Stimulated activated CD4-positive, alpha-beta T cell treated with anti-CD3 and anti-CD28 coated beads, Interleukin-4, amount 100 ng/mL, for 48 hours (primary cell): ENCODE measurements at regions not wholly inside any gene's neighbourhood (a gene's known extent, or its start where the extent isn't known, plus 50 kb on each side); places are given as distances from the start of the nearest gene placed in this dataset.
"Not testable (repeated sequence)": the region's sequence is repeated elsewhere in the genome, so short reads cannot be mapped to it uniquely, and the experiment has no call there.

Source experiments
- DNase-seq, 2 donors: peaks; one replicate each; pipeline ENCODE4 v3.0.0-alpha.2; 2020; ENCODE audit warnings: low read depth in 2 of 2

GRCh38 chr9:1918108-1918507 is 97.0 kb upstream of the SMARCA2 start:
- no peak for DNase-seq

DNA sequence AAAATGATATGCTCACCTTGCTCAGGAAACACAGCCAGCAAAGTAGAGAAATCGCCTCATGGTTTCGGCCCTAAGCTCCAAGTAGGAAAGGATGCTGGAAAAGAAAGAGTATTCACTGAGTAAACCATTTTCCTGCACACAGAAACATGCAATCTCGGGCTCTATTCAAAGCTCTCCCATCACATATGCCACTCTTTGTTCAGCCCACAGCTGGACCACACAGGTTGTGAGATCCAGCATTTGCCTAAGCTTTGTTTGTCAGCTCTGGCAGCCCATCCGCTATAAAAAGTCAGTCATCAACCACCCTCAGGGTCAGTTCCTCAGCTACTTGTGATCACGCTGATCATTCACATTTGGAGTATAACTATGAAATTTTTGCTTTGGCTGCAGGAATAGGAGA is 96.5 kb upstream of the SMARCA2 start:
- no peak for DNase-seq

DNA sequence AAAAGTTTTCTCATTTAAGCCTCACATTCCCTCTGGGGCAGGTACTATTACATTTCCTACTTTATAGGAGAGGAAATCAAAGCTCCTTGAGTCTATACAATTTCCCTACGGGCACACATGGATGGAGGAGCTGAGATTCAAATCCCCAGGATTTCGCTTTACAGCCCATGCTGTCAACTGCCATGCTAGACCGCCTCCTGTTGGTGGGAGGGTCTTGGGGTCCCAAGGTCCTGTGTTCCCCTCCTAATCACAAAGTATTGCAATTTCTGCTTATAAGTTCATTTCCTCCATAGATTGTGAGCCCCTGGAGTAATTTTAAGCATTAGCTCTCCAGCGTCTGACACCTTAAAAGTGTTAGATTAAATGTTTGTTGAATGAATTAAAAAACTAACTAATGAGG is 95.9 kb upstream of the SMARCA2 start:
- DNase-seq = no peak

DNA sequence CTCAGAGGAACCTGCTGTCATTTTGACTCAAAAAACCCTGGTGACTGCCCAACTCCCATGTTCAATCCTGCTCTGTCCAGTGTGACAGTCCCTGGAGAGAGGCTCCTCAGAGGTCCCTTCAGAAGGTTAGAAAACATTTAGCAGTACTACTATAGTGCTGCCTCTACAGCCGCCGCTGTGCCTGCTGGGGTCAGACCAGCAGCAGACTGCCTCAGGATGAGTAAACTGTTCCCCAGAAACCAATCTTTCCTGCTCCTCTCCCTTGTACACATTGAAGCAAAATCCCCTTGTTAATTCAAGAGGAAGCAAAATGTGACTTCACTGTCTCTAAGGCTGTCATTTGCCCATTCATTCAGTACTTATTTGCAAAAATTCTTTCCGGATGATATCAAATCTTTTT is 94.8 kb upstream of the SMARCA2 start:
- no peak for DNase-seq

DNA sequence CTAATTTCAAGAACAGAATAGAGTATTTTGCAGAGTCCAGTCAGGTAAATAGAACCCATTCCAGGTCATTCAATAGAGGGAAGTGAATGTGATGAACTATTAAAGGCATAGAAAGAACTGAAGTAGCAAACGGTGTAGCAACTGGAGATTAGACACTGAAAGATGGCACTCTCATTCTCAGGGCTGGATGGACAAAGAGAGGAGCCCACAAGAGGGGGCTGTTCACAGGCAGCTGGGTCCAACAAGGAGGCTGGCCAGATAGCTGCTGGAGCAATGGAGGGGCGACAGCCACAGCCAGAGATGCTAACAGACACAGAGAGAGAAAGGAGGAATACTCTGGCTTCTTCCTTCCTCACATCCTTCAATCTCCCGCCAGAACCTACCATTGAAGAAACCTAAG is 93.1 kb upstream of the SMARCA2 start:
- DNase-seq = no peak

GRCh38 chr9:1927546-1927945 is 87.6 kb upstream of the SMARCA2 start:
- DNase-seq = no peak

DNA sequence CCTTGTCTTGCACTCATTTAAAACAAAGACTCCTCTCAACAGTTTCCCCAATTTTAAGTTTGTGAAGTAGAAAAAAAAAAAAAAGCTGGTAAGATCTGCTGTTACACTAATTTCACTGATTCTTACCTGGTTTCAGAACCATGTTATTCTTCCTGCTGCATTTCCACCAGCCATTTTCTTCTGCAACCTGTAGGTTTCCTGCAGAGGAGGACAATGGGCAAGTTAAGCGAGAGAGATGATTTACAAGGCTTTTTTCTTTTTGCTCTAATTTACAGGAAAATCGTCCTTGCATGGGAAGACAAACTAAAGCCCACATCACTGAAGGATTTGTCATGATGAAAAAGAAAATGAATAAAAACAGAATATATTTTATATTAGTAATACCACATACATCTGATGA is 86.0 kb upstream of the SMARCA2 start:
- no peak for DNase-seq

DNA sequence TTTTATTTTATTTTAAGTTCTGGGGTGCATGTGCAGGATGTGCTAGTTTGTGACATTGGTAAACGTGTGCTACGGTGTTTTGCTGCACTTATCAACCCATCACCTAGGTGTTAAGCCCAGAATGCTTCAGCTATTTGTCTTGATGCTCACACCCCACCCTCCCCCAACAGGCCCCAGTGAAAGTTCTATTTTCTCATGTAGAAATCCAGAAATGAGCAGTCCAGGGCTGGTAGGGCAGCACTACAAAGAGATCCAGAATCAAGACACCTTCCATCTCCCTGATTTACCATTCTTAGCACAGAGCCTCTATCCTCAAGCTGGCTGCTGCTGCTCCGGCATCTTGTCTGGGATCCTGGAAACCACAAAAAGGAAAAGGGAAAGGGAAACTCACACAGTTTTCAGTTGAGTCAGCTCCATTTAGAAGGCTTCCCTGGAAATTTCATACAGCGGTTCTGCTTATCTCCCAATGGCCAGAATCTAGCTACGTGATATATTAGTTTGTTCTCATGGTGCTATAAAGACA is 85.4 kb upstream of the SMARCA2 start:
- no peak for DNase-seq

- not testable (repeated sequence) for DNase-seq
Measured at GRCh38 chr9:1930245-1930736, 84.9 kb upstream of the SMARCA2 start.

DNA sequence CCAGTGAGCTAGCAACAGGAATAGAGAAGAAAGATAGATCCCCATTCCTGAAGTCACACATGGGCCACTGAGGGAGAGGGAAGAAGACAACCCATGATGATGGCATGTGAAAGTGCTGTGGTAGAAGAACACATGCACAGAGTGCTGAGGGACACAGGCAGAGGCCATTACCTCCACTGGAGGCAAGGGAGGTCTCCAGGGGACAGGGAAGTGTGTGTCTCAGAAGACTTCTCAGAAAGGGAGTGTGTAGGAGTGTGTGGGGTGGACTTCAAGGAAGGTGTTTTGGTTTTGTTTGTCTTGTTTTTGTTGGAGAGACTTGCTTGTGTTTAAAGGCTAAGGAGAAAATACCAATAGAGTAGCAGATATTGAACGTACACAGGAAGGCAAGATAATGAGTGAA is 77.0 kb upstream of the SMARCA2 start:
- no peak for DNase-seq

DNA sequence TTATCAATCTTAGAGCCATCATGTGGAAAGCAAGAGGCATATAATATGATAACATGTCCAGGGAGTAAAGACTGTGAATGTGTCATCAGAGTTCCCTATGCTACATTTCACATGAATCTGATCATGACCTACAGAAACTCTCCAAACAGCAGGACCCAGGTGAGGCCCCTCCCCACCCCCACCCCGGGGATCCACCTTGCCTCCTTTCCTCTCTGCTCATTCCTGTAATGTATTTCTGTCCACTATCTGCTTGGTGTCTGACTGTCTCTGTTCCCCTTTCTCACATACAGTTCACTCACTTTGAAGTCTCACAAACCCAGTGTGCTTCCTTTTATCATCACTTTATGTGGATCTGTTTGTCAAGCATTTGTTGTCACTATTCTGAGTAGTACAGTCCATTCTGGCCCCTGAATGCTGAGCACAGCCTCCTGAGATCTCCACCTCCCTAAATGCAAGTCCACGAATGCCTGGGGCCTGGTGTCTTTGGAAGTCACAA is 76.4 kb upstream of the SMARCA2 start:
- DNase-seq = no peak

DNA sequence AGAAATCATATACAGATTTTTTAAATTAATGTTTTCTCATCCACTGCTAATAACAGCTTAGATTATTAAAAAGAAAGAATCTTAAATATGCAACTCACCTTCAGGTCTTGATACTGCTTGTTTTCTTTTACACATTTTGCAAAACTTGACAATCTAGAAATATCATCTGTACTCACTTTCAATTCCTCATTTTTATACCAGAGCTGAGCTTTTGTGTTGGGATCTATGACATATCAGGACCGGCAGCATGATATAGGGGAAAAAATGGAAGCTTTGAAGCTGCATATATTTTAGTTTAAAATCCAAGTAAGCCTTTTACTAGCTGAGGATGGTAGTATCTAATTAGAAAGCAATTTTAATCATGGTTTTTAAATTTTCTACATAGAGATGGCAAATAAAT is 75.7 kb upstream of the SMARCA2 start:
- no peak for DNase-seq

DNA sequence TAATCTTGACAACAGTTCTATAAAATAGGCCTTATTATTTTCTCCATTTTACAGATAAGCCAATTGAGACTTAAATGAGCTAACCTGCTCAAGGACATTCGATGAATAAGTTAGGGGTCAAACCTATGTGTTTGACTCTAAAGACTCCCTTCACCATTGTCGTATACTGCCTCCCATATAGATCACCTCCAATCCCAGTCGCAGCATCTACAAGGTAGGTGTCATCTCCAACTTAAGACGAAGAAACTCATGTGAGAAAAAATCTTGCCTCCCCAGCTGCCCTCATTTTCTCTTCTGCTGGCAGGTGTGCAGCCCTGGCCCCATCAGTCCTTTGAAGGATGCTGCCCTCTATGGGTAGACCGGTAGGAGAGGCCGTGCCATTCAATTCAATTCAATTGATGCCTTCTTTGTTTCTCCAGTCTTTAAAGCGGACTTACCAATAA is 75.2 kb upstream of the SMARCA2 start:
- DNase-seq = peak; percentile 6 to 17

DNA sequence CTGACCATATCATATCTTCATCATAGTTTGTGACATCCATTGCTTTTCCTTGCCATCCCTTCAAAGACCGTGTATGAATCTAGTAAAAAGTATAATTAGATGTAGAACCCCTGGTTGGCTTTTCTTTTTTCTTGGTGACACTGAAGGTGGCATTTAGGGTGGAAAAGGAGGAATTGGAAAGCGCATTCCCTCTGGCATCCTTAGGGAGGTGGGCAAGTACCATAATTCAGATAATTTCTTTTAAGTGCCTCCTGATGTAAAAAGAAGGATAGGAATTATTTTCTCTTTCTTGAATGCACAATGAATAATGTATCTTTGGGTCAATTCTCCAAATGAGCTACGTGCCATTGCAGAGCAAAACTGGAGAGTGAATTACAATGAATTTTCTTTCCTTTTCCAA is 73.2 kb upstream of the SMARCA2 start:
- DNase-seq = no peak

- DNase-seq = no peak
Measured at GRCh38 chr9:1946526-1947283, 68.4 kb upstream of the SMARCA2 start.

- DNase-seq = no peak
Measured at GRCh38 chr9:1947438-1947837, 67.7 kb upstream of the SMARCA2 start.

DNA sequence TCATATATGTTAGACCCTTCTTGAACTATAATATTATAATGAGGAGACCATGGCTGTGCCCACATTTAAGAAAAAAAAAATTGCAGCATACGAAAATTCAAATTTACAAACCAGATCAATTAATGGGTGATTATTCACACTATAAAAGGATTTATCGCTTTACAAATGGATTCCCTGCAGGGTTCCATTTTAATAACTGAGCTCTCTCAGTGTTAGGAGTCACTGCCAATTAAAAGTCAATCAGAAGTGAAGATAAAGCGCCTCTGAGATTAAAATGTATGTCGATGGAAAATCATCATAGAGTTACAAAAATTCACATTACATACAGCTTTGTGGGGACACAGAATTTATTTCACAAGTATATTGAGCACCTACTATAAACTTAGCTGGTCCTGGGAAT is 66.6 kb upstream of the SMARCA2 start:
- DNase-seq = no peak

- DNase-seq = no peak
Measured at GRCh38 chr9:1951446-1951845, 63.7 kb upstream of the SMARCA2 start.

- no peak for DNase-seq
Measured at GRCh38 chr9:1952001-1952400, 63.1 kb upstream of the SMARCA2 start.

DNA sequence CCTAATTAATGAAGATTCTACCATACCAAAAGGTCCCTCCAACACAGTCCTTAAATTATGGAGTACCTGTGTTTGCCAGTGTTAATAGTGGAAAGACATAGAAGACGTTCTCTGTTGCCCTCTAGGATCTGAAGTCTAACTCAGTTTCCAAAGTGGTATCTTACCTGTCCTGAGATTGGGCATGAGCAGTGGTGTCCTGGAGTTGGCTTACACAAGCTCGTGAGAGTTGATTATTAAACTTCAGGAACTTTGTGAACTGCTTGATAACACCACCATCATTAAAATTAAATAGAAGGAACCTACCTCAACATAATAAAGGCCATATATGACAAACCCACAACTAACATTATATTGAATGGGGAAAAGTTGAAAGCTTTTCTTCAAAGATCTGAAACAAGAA is 60.9 kb upstream of the SMARCA2 start:
- DNase-seq = no peak

- no peak for DNase-seq
Measured at GRCh38 chr9:1956958-1957357, 58.2 kb upstream of the SMARCA2 start.

DNA sequence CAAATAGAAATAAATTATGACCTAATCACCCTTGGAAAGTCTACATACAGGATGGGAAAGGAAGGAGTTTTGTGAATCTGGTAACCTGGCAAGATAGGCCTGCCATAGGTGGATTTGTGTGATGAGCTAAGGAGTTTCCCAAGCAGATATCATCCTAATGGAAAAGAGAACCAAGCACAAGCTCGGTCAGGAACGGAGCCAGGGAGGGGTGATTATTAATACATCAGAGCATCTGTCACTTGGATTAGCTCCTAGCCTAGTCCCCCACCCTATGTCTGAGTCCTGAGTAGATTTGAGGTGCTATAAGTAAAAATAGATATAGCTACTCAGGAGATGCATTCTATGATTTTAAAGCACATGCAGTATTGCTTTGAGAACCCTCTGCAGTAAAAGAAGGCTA is 57.3 kb upstream of the SMARCA2 start:
- DNase-seq = no peak

DNA sequence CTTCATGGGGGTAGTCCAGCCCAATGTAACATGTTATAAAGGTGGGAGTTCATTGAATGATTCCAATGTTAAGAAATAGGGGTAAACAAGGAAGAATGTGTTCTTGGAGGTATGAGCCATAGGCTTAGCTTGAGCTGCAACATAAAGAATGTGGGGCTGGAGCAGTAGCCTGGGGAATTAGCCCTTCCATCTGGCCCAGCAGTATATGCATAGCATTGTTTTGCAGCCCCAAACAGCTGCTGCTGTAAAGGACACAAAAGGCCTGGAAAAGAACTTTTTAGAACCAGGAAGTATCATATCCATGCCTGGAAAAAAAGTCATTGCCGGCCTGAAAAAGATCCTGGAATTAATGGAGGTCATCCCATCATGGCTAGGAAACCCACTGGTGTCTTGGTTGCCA is 55.8 kb upstream of the SMARCA2 start:
- DNase-seq = no peak
